SK-N-SH treated with all-trans-retinoic acid at 6 μM for 48 hours (cell line): ENCODE measurements at regions not wholly inside any gene's neighbourhood (a gene's known extent, or its start where the extent isn't known, plus 50 kb on each side); places are given as distances from the start of the nearest gene placed in this dataset.

ENCODE experiments used
- ATAC-seq: fragments of 200-7000 bp; cut with Tn5 transposase; 3 replicates; pipeline ENCODE4 v1.9.1; 2020; ENCODE audit warnings: mild to moderate bottlenecking, moderate library complexity
- BACH2 ChIP-seq: fragments of 250-450 bp; sonication (Bioruptor Pico); IDR thresholded peaks from 2 replicates; pipeline ENCODE4 v1.9.0; 2021; ENCODE audit warnings: mild to moderate bottlenecking, borderline replicate concordance
- CREB5 ChIP-seq: fragments of 250-450 bp; sonication (Bioruptor Pico); IDR thresholded peaks from 2 replicates; pipeline ENCODE4 v1.5.1; 2020; ENCODE audit warnings: low read depth, mild to moderate bottlenecking, moderate library complexity
- CSRNP3 ChIP-seq: fragments of 250-450 bp; sonication (Bioruptor Pico); IDR thresholded peaks from 2 replicates; pipeline ENCODE4 v1.5.1; 2021; ENCODE audit warnings: mild to moderate bottlenecking, moderate library complexity
- ESRRG ChIP-seq: fragments of 250-450 bp; sonication (Bioruptor Pico); IDR thresholded peaks from 2 replicates; pipeline ENCODE4 v1.6.1; 2021; ENCODE audit warnings: mild to moderate bottlenecking
- GLIS3 ChIP-seq: fragments of 250-450 bp; sonication (Bioruptor Pico); IDR thresholded peaks from 2 replicates; pipeline ENCODE4 v1.5.0; 2020; ENCODE audit warnings: mild to moderate bottlenecking, moderate library complexity
- ISL1 ChIP-seq: fragments of 250-450 bp; sonication (Bioruptor Pico); IDR thresholded peaks from 2 replicates; pipeline ENCODE4 v2.1.2; 2022; ENCODE audit warnings: mild to moderate bottlenecking, moderate library complexity
- PATZ1 ChIP-seq: fragments of 250-450 bp; sonication (Bioruptor Pico); IDR thresholded peaks from 2 replicates; pipeline ENCODE4 v1.8.0; 2020; ENCODE audit warnings: mild to moderate bottlenecking, moderate library complexity, borderline replicate concordance
- POU6F1 ChIP-seq: fragments of 250-450 bp; sonication (Bioruptor Pico); IDR thresholded peaks from 2 replicates; pipeline ENCODE4 v1.8.0; 2021; ENCODE audit warnings: low read depth, mild to moderate bottlenecking, moderate library complexity, borderline replicate concordance
- PPARA ChIP-seq: fragments of 250-450 bp; sonication (Bioruptor Pico); IDR thresholded peaks from 2 replicates; pipeline ENCODE4 v1.5.0; 2020; ENCODE audit warnings: mild to moderate bottlenecking, borderline replicate concordance
- RARB ChIP-seq: fragments of 250-450 bp; sonication (Bioruptor Pico); IDR thresholded peaks from 2 replicates; pipeline ENCODE4 v1.8.0; 2021; ENCODE audit warnings: mild to moderate bottlenecking, moderate library complexity
- TCF4 ChIP-seq: fragments of 250-450 bp; sonication (Bioruptor Pico); IDR thresholded peaks from 2 replicates; pipeline ENCODE4 v1.8.0; 2021; ENCODE audit warnings: mild to moderate bottlenecking, moderate library complexity, borderline replicate concordance
- TOX ChIP-seq: fragments of 250-450 bp; sonication (Bioruptor Pico); IDR thresholded peaks from 2 replicates; pipeline ENCODE4 v1.8.0; 2021; ENCODE audit warnings: mild to moderate bottlenecking, moderate library complexity, borderline replicate concordance
- TSHZ2 ChIP-seq: fragments of 250-450 bp; sonication (Bioruptor Pico); IDR thresholded peaks from 2 replicates; pipeline ENCODE4 v1.5.0; 2020; ENCODE audit warnings: mild to moderate bottlenecking, moderate library complexity
- ZFP3 ChIP-seq: fragments of 250-450 bp; sonication (Bioruptor Pico); IDR thresholded peaks from 2 replicates; pipeline ENCODE4 v1.5.0; 2020; ENCODE audit warnings: mild to moderate bottlenecking, moderate library complexity
- ZFP30 ChIP-seq: fragments of 450-650 bp; formaldehyde crosslinking; IDR thresholded peaks from 2 replicates; pipeline ENCODE4 v1.5.0; 2022; ENCODE audit warnings: mild to moderate bottlenecking, moderate library complexity
- ZNF565 ChIP-seq: fragments of 450-650 bp; formaldehyde crosslinking; conservative IDR thresholded peaks from 2 replicates; pipeline ENCODE4 v1.5.0; 2020; ENCODE audit warnings: low read depth, mild to moderate bottlenecking, moderate library complexity
- ZNF70 ChIP-seq: fragments of 450-650 bp; formaldehyde crosslinking; IDR thresholded peaks from 2 replicates; pipeline ENCODE4 v1.5.0; 2020; ENCODE audit warnings: mild to moderate bottlenecking, moderate library complexity
- ZNF8 ChIP-seq: fragments of 450-650 bp; formaldehyde crosslinking; IDR thresholded peaks from 2 replicates; pipeline ENCODE4 v1.5.0; 2020; ENCODE audit warnings: mild to moderate bottlenecking, moderate library complexity

GRCh38 chr9:27638716-27639115 is 65.4 kb upstream of the C9orf72 start (continued):
- no peak for TF ChIP-seq TSHZ2 (CRISPR knock-in tag)
- TF ChIP-seq ZNF565, result no peak
- TF ChIP-seq PPARA (CRISPR knock-in tag), result no peak
- TF ChIP-seq TCF4 (CRISPR knock-in tag), result no peak

GRCh38 chr9:27645161-27645840 is 72.0 kb upstream of the C9orf72 start:
- TF ChIP-seq TSHZ2 (CRISPR knock-in tag) (no peak), BACH2 (no peak)
- TF ChIP-seq, all 23 proteins: peak for 0
- no peak for ATAC-seq

GRCh38 chr9:27653246-27653645 is 80.0 kb upstream of the C9orf72 start:
- ATAC-seq, result no peak

GRCh38 chr9:27653957-27654356 is 80.7 kb upstream of the C9orf72 start:
- no peak for ATAC-seq
- no peak for TF ChIP-seq POU6F1 (CRISPR knock-in tag)
- no peak for TF ChIP-seq GLIS3
- no peak for TF ChIP-seq TOX (CRISPR knock-in tag)

More at GRCh38 chr9:27653246-27653645, 80.0 kb upstream of the C9orf72 start:
- TF ChIP-seq CREB5 (CRISPR knock-in tag) (no peak), ISL1 (no peak), ZNF70 (CRISPR knock-in tag) (no peak), TCF4 (CRISPR knock-in tag) (no peak), CSRNP3 (CRISPR knock-in tag) (no peak), ZNF8 (CRISPR knock-in tag) (peak; percentile 45; the same call in 1 of the 2 replicates), ESRRG (CRISPR knock-in tag) (no peak)

- no peak for TF ChIP-seq ZFP30 (CRISPR knock-in tag)
- no peak for TF ChIP-seq CREB5 (CRISPR knock-in tag)
- TF ChIP-seq RARB, result no peak
- no peak for TF ChIP-seq ZFP3 (CRISPR knock-in tag)
- TF ChIP-seq PATZ1 (CRISPR knock-in tag), result no peak
- TF ChIP-seq GLIS3, result no peak
- no peak for TF ChIP-seq TOX (CRISPR knock-in tag)
- TF ChIP-seq BACH2, result no peak
- TF ChIP-seq TCF4 (CRISPR knock-in tag), result no peak
- TF ChIP-seq, all 23 proteins: peak for 0
- ATAC-seq, result no peak
Measured at GRCh38 chr9:27654629-27655285, 81.5 kb upstream of the C9orf72 start.
